Ascending aorta (tissue), 2 donors: ENCODE measurements at regions not wholly inside any gene's neighbourhood (a gene's known extent, or its start where the extent isn't known, plus 50 kb on each side); places are given as distances from the start of the nearest gene placed in this dataset.
"Not testable (repeated sequence)": the region's sequence is repeated elsewhere in the genome, so short reads cannot be mapped to it uniquely, and the experiment has no call there.

Source experiments
- DNase-seq, 2 donors: peaks; one replicate each; pipeline ENCODE4 v3.0.0-alpha.2; 2019; ENCODE audit warnings: low spot score in 2 of 2
- H3K27ac ChIP-seq, 2 donors: fragments of 200-600 bp; sonication (generic); one replicate each; pipeline ENCODE4 v1.5.1; 2016 to 2017; ENCODE audit warnings: mild to moderate bottlenecking in 1 of 2
- H3K27me3 ChIP-seq: fragments of 200-600 bp; sonication (generic); one replicate; pipeline ENCODE4 v1.5.1; 2017
- H3K36me3 ChIP-seq, 2 donors: fragments of 200-600 bp; sonication (generic); one replicate each; pipeline ENCODE4 v1.5.1; 2016
- H3K4me1 ChIP-seq, 2 donors: fragments of 200-600 bp; sonication (generic); one replicate each; pipeline ENCODE4 v1.5.1; 2016 to 2017; ENCODE audit warnings: mild to moderate bottlenecking in 1 of 2
- H3K4me3 ChIP-seq, 2 donors: fragments of 200-600 bp; sonication (generic); one replicate each; pipeline ENCODE4 v1.5.1; 2016 to 2017; ENCODE audit warnings: mild to moderate bottlenecking in 1 of 2
- H3K9me3 ChIP-seq, 2 donors: fragments of 200-600 bp; sonication (generic); one replicate each; pipeline ENCODE4 v1.5.1; 2016
- CTCF ChIP-seq, 3 experiments: fragments of 200-600 bp in 2 of 3; fragments of 450-650 bp in 1 of 3; sonication (generic) in 2 of 3; IDR thresholded peaks; one replicate each; pipeline ENCODE4 v1.5.1; 2016 to 2019; ENCODE audit warnings: antibody characterized with exemption in 3 of 3, mild to moderate bottlenecking in 1 of 3, moderate library complexity in 1 of 3
- intact Hi-C: fragments of 100-400 bp; cut with DNase I; formaldehyde crosslinking; loops from one replicate; pipeline ENCODE4 v1.15.1; 2023

- no peak for TF ChIP-seq CTCF (IDR thresholded peaks at IDR 0.05)
These were observed 114.7 kb upstream of the CRY1 start for GRCh38 chr12:107207931-107208525.

GRCh38 chr12:107209700-107210099 is 116.4 kb upstream of the CRY1 start:
- H3K36me3 ChIP-seq, H3K4me1 ChIP-seq, H3K27me3 ChIP-seq, intact Hi-C loops, DNase-seq, H3K9me3 ChIP-seq, H3K4me3 ChIP-seq, H3K27ac ChIP-seq: not testable (repeated sequence)

More at GRCh38 chr12:107207931-107208525, 114.7 kb upstream of the CRY1 start:
- no peaks in the 10 kb centered on the region for H3K9me3 ChIP-seq
- intact Hi-C loops: no loop called here
- no peak overlapping the region for H3K4me3 ChIP-seq
- DNase-seq: no peak
- no peaks in the 10 kb centered on the region for H3K36me3 ChIP-seq
- no peaks in the 10 kb centered on the region for H3K4me1 ChIP-seq
- no peak overlapping the region for H3K27ac ChIP-seq
- no peaks in the 10 kb centered on the region for H3K27me3 ChIP-seq

GRCh38 chr12:107214373-107214773 is 121.0 kb upstream of the CRY1 start:
- intact Hi-C loops, H3K27me3 ChIP-seq, H3K27ac ChIP-seq, DNase-seq, H3K9me3 ChIP-seq, H3K36me3 ChIP-seq, H3K4me1 ChIP-seq, H3K4me3 ChIP-seq: not testable (repeated sequence)

GRCh38 chr12:107216411-107216810 is 123.1 kb upstream of the CRY1 start:
- H3K4me1 ChIP-seq, H3K9me3 ChIP-seq, H3K4me3 ChIP-seq, H3K36me3 ChIP-seq, H3K27me3 ChIP-seq, intact Hi-C loops, H3K27ac ChIP-seq, DNase-seq: not testable (repeated sequence)

- H3K4me1 ChIP-seq: no peaks in the 10 kb centered on the region
- H3K36me3 ChIP-seq: no peaks in the 10 kb centered on the region
- intact Hi-C loops: no loop called here
- no peaks in the 10 kb centered on the region for H3K9me3 ChIP-seq
- no peak overlapping the region for H3K27ac ChIP-seq
- DNase-seq: no peak
- no peak overlapping the region for H3K4me3 ChIP-seq
- TF ChIP-seq CTCF (IDR thresholded peaks at IDR 0.05): no peak
- H3K27me3 ChIP-seq: no peaks in the 10 kb centered on the region
These were observed 126.0 kb upstream of the CRY1 start for GRCh38 chr12:107219301-107219700.

DNA sequence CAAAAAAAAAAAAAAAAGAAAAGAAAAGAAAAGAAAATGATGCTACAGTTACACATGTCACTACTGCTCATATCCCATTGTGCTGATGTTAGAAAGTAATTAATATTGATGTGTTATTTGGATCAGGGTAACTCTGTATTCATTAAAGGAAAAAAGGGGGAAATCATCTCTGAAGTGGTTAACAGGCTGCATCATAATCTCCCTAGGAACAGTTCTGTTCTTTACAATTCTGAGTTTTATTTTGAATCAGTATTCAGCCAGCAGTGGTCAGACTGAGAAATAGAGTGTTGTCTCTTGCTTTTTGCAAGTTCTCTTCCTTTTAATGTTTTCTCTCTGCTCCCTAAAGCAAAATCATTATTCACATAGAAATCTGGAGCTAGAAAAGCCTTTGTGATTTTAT is 128.6 kb upstream of the CRY1 start:
- TF ChIP-seq CTCF (IDR thresholded peaks at IDR 0.05): no peak
- no peak for DNase-seq
- H3K36me3 ChIP-seq: no peaks in the 10 kb centered on the region
- intact Hi-C loops: no loop called here
- no peaks in the 10 kb centered on the region for H3K27me3 ChIP-seq
- H3K4me1 ChIP-seq: no peaks in the 10 kb centered on the region
- no peak overlapping the region for H3K27ac ChIP-seq
- H3K4me3 ChIP-seq: no peak overlapping the region
- no peaks in the 10 kb centered on the region for H3K9me3 ChIP-seq

DNA sequence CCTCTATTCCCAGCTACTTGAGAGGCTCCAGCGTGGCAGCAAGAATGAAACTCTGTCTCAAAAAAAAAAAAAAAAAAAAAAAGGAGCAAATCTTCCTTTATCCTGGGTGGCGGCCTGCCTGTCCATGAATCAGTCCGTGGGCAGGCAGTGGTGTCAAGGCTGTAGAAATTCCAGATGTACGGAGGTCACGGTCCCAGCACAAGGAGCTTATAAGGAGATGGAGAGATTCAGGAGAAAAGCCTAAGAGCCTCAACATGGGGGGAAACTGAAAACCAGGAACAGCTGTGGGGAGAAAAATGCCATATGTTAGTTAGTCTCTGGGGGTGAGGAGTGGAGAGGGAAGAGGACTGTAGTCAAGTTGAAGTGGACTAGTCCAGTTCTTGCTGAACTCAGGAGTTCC is 130.5 kb upstream of the CRY1 start:
- Histone ChIP-seq H3K9me3 (no peaks in the 10 kb centered on the region), H3K36me3 (no peaks in the 10 kb centered on the region), H3K4me3 (no peak overlapping the region), H3K27ac (no peak overlapping the region), H3K4me1 (no peaks in the 10 kb centered on the region), H3K27me3 (no peaks in the 10 kb centered on the region)
- intact Hi-C loops: no loop called here
- no peak for DNase-seq
- TF ChIP-seq CTCF (IDR thresholded peaks at IDR 0.05): no peak
